ENCODE measurements at regions not wholly inside any gene's neighbourhood (a gene's known extent, or its start where the extent isn't known, plus 50 kb on each side); places are given as distances from the start of the nearest gene placed in this dataset.
"Not testable (repeated sequence)": the region's sequence is repeated elsewhere in the genome, so short reads cannot be mapped to it uniquely, and the experiment has no call there.

GRCh38 chr21:9766890-9767591 is 754.3 kb upstream of the TPTE start:
- not testable (repeated sequence) for DNase-seq

GRCh38 chr21:9767592-9768375 is 753.6 kb upstream of the TPTE start:
- DNase-seq, result no peak

- not testable (repeated sequence) for DNase-seq
Measured at GRCh38 chr21:9768376-9769130, 752.8 kb upstream of the TPTE start.

- DNase-seq, result not testable (repeated sequence)
Measured at GRCh38 chr21:9769131-9769498, 752.3 kb upstream of the TPTE start.

GRCh38 chr21:9769718-9770690 is 751.4 kb upstream of the TPTE start:
- not testable (repeated sequence) for DNase-seq

- DNase-seq, result not testable (repeated sequence)
Measured at GRCh38 chr21:9771466-9772347, 749.7 kb upstream of the TPTE start.

GRCh38 chr21:9772348-9772672 is 749.1 kb upstream of the TPTE start:
- no peak for DNase-seq

GRCh38 chr21:9772877-9773420 is 748.4 kb upstream of the TPTE start:
- DNase-seq, result not testable (repeated sequence)

GRCh38 chr21:9774347-9774746 is 747.0 kb upstream of the TPTE start:
- no peak for DNase-seq

- DNase-seq, result not testable (repeated sequence)
Measured at GRCh38 chr21:9774901-9775593, 746.3 kb upstream of the TPTE start.

- DNase-seq, result not testable (repeated sequence)
Measured at GRCh38 chr21:9775877-9776276, 745.5 kb upstream of the TPTE start.

GRCh38 chr21:9776286-9777020 is 744.9 kb upstream of the TPTE start:
- DNase-seq, result not testable (repeated sequence)

- DNase-seq, result not testable (repeated sequence)
Measured at GRCh38 chr21:9778541-9778940, 742.8 kb upstream of the TPTE start.

GRCh38 chr21:9780441-9780937 is 740.9 kb upstream of the TPTE start:
- no peak for DNase-seq

GRCh38 chr21:9783587-9783986 is 737.8 kb upstream of the TPTE start:
- DNase-seq, result not testable (repeated sequence)

- DNase-seq, result not testable (repeated sequence)
Measured at GRCh38 chr21:9784201-9784600, 737.2 kb upstream of the TPTE start.

GRCh38 chr21:9786092-9786491 is 735.3 kb upstream of the TPTE start:
- not testable (repeated sequence) for DNase-seq

GRCh38 chr21:9788281-9788680 is 733.1 kb upstream of the TPTE start:
- not testable (repeated sequence) for DNase-seq

- not testable (repeated sequence) for DNase-seq
Measured at GRCh38 chr21:9790354-9790753, 731.0 kb upstream of the TPTE start.

Measured in tongue (tissue), 1 donor.